Stimulated activated CD8-positive, alpha-beta memory T cell treated with anti-CD3 and anti-CD28 coated beads, Interleukin-12 subunit alpha, Interleukin-12 subunit beta, amount 100 ng/mL, for 24 hours (primary cell): ENCODE measurements at regions not wholly inside any gene's neighbourhood (a gene's known extent, or its start where the extent isn't known, plus 50 kb on each side); places are given as distances from the start of the nearest gene placed in this dataset.
"Not testable (repeated sequence)": the region's sequence is repeated elsewhere in the genome, so short reads cannot be mapped to it uniquely, and the experiment has no call there.

Experiments
- DNase-seq: peaks from one replicate; pipeline ENCODE4 v3.0.0-alpha.2; 2020; ENCODE audit errors: extremely low read depth

DNA sequence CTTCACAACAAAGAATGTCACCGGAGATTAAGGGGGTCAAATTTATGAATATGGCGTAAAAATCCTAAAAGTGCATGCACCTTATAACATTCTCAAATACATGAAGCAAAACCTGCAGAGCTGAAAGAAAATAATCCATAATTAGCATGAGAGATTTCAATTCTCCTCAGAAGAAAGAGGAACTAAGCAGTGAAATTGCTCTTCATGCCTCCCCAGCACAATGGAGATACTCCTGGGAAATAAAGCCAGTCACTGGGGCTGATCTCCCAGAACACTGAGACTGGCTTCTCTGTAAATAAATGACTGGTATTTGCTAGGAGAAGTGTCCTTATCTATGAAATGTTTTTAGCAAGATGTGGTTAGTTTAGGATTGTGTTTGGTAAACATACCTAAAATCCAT lies 68.1 kb downstream of the GOLGA6L6 start:
- not testable (repeated sequence) for DNase-seq

DNA sequence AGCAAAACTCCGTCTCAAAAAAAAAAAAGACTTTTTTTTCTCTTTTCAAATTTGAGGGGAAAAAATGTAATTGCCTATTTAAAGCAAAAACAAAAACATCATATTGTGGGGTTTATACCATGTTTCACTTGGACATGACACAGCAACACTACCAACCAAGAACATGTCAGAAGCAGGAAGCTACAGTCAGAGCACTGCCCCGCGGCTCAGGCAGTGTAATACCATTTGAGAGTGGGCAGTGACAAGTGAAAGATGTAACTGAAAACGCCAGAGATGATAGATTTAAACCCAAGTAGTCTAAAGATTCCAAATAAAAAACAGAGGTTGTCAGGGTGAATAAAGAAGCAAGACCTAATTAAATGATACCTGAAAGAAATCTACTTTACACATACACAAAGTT lies 68.6 kb downstream of the GOLGA6L6 start:
- DNase-seq, result not testable (repeated sequence)

DNA sequence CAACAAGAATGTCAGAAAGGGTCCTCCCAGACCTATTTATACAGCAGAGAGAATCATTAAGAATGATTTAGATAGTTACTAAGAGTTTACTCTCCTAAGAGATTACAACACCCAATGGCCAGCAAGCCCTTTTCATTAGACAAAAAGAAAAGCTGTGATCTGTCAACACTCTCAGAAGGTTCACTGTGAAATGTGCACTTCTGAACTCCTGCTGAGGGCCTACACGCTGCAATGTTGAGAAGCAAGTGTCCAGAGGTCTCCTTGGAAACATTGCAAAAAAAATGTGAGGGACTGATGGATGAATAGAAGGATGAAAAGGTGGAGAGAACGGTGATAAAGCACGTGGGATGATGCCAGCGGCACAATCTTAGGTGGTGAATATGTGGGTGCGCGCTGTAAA lies 70.8 kb downstream of the GOLGA6L6 start:
- not testable (repeated sequence) for DNase-seq

DNA sequence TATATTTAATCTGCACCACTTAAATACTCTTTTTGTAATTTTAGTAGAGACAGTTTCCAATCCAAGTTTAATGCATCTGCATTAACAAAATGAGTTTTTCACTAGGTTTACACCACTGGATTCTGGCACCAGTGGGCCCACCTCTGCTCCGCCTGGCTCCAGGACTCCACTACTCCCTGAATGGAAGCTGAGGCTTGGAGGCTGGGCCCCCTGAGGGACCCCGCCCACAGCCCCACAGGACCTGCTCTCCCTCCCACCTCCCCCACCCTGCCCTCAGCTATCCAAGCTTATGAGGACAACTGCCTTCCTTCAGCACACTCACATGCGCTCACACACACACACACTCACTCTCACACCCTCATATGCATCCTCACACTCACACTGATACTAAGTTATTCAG lies 100.5 kb downstream of the GOLGA6L6 start:
- not testable (repeated sequence) for DNase-seq

DNA sequence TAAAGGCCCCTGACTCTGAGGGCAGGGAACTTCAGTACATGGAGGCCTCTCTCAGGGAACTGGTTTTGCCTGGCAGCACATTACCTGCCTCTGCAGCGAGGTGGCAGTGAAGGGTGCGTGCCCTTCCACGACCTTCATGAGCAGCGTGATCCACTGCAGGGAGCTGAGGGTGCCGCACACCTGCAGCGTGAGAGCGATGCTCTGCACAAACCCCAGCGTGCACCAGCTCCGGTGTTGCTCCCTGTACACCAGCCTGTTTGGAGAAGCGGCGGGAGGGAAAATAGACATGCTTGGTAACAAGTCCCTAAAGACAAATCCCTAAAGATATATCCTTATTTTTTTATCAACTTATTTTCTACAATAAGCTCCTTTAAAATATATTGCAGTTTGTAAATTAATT lies 101.2 kb downstream of the GOLGA6L6 start:
- not testable (repeated sequence) for DNase-seq

DNA sequence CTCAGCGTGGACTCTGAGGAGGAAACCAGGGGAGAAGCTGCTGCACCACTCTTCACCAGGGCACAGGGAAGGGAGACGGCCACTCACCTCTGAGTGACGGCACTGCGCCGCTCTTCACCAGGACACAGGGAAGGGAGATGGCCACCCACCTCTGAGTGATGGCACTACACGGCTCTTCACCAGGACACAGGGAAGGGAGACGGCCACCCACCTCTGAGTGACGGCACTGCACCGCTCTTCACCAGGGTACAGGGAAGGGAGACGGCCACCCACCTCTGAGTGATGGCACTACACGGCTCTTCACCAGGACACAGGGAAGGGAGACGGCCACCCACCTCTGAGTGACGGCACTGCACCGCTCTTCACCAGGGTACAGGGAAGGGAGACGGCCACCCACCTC lies 102.5 kb downstream of the GOLGA6L6 start:
- DNase-seq, result not testable (repeated sequence)

DNA sequence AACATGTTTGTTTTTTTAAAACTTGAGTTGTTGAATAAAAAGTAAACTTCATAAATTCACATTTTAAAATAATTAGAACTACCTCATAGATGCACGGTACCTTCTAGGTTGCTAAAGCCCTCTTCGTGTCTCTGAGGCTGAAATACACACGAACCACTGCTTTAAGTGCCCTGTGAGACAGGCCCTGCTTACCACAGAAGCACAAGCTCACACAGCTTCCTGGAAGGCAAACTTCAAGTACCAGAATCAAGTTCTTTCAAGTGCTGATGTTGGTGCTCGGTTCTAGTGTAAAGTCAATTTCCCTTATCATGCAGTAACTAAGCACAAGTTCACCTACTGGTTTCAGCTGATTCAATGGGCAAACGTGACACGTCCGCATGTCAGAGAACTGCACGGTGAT lies 103.3 kb downstream of the GOLGA6L6 start:
- not testable (repeated sequence) for DNase-seq

DNA sequence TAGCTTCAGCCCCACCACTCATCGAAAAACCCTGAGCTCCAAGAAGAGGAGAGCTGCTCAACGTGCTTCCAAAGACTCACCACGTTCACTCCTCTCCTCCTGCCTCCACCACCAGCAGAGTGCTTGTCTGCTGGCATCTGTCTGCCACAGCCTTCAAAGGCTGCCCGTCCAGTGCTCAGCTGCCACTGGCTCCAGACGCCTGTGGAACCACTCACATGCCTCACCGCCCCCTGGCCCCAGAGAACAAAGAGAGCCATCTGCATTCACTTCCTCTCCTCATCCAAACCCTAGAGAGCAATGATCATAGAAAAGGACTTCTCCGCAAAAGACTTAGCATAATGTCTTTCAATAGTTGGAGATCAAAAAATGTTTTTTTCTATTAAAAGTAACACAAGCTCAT lies 108.1 kb downstream of the GOLGA6L6 start:
- not testable (repeated sequence) for DNase-seq

DNA sequence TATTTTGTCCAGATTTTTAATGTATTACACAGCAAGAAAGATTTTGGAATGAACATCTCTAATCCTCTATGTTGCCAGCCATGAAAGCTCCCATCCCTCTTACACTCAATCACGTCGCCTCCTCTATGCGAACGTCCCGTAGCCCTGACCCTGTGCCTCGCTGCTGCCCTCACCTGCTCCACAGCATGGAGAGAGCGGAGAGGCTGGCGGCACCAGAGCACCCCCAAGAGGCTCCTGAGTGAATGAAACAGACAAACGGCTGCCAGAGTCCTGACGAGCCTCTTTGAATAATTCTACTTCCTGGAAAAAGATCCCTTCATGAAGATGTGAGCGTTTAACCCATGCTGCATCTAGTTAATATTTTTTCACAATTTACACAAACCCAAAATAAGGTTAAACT lies 111.1 kb downstream of the GOLGA6L6 start:
- DNase-seq, result not testable (repeated sequence)

DNA sequence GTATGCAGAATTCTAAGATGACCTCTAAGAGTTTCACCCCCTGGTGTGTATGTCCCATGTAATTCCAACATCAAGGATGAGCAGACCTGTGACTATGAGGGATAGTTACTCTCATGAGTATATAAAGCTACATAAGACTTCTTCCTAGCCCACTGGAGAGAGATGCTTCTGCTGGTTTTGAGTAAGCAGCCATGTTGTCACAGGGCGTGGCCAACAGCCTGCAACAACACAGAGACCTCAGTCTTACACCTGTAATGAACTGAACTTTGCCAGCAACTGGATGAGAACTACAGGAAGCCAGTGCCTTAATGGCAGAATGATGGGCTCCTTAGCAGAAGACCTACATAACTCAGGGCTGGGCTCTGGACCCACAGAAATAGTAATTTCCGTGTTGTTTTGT lies 120.9 kb downstream of the GOLGA6L6 start:
- DNase-seq, result not testable (repeated sequence)

DNA sequence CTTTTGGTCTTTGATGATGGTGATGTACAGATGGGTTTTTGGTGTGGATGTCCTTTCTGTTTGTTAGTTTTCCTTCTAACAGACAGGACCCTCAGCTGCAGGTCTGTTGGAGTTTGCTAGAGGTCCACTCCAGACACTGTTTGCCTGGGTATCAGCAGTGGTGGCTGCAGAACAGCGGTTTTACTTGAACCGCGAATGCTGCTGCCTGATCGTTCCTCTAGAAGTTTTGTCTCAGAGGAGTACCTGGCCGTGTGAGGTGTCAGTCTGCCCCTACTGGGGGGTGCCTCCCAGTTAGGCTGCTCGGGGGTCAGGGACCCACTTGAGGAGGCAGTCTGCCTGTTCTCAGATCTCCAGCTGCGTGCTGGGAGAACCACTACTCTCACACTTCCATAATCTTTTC lies 125.0 kb downstream of the GOLGA6L6 start:
- not testable (repeated sequence) for DNase-seq

DNA sequence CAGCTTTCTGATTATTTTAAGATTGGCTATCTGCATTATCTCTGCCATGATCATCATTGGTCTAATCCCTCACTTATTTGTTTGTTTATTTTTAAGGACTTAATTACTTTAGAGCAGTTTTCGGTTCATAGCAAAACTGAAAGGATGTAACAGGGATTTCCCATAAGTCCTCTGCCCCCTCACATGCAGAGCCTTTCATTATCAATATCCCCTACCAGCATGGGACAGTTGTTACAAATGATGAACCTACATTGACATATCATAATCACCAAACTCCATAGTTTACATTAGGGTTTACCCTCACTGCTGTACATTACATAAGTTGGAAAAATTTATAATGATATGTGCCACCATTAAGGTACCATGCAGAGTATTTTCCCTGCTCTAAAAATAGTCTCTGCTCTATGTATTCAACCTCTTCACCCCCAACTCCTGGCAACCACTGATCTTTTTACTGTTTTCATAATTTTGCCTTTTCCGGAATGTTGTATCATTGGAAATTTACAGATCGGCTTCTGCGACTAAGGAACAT lies 131.9 kb downstream of the GOLGA6L6 start:
- DNase-seq, result not testable (repeated sequence)

DNA sequence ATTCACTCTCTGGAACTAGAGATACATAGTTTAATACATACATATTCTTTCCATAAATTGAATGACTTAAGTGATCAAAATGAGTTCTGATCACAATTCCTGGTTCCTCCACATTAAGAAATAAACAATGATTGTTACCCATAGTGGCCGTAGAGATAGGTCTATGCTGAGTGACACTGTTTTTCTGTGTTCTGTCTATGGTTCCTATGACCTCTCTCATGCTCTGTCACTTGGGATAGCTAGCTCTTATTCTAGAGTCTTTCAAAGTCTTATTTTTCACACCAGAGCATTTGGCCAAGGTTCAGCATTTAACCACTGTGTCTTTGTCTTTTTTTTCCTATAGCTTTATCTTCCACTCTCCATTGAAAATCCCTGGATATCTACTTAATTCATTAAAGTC lies 132.4 kb downstream of the GOLGA6L6 start:
- no peak for DNase-seq

DNA sequence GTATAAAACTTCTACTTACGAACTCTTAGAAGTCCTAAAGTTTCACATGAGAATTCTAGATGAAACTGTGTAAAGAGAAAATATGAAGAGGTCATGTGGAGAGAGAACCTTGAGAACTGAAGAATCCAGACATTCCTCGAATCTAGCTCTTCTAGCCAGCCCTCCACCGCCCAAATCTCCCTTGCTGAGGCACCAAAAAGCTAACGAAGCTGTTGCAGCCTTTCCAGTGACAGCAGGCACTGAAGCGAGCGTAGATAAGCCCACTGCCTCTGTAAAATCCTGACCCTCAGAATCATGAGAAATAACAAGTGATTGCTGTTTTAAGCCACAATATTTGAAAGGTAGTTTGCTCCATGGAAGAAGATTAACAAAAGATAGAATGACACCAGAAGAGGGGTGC lies 134.0 kb downstream of the GOLGA6L6 start:
- no peak for DNase-seq

DNA sequence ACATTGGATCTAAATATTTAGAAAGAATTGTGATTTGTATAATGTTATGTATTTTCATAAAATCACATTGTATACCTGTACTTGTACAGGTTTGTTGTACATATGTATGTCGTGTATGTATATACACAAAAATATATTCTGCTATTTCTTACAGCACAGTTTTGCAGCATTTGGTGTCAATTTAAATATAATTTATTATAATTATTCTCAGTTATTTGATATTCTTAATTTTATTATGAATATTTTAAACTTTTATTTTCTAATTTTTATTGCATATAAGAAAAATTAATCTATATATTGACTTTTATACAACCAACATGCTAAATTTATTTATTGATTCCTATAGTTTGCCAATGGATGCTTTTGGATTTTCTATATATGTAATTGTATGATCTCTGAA lies 137.0 kb downstream of the GOLGA6L6 start:
- not testable (repeated sequence) for DNase-seq

DNA sequence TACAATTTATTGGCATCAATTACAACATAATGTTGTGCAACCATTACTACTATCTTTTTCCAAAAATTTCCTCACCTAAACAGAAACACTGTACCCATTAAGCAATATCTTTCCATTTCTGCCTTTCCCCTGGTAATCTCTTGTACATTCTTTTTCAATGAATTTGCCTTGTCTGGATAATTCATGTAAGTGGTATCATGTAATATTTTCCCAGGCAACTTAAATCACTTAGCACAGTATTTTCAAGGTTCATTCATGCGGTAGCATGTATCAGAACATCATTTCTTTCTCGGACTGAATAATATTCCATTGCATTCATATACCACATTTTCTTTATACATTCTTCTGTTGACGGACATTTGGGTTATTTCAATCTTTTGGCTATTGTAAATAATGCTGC lies 139.0 kb downstream of the GOLGA6L6 start:
- not testable (repeated sequence) for DNase-seq

DNA sequence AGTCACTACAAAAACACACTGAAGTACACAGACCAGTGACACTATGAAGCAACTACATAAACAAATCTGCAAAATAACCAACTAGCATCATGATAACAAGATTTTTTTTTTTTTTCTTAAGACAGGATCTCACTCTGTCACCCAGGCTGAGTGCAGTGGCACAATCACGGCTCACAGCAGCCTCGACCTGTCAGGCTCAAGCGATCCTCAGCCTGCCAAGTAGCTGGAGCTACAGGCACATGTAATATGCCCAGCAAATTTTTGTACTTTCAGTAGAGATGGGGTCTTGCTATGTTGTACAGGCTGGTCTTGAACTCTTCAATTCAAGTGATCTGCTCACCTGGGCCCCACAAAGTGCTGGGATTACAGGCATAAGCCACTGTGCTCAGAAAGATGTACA lies 140.5 kb downstream of the GOLGA6L6 start:
- DNase-seq, result not testable (repeated sequence)

DNA sequence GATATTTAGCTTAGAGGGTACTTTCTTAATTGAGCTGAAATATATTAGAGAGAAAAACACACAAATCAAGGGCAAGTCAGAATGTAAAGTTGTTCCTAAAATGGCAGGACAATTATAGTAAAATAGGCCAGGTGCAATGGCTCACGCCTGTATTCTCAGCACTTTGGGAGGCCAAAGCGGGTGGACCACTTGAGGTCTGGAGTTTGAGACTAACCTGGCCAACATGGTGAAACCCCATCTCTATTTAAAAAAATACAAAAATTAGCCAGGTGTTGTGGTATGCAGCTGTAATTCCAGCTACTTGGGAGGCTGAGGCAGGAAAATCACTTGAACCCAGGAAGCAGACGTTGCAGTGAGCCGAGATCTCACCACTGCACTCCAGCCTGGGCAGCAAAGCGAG lies 142.9 kb downstream of the GOLGA6L6 start:
- not testable (repeated sequence) for DNase-seq

DNA sequence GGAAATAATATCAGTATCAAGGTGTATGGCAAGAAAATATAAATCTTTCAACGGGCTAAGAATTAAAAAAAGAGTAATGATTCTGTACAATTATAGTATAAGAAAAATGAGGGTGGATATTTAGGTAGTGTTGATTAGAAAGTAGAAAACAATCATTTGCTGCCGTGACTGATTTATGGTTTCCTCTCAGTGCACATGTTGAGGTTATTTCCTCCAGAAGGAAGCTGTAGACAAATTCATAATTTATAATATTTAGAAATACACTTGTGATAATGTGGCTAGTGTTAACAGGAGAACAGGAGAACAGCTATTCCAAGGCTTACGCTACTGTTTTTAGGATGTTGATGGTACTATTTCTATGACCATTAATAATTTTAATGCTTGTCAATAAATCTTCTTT lies 153.4 kb downstream of the GOLGA6L6 start:
- not testable (repeated sequence) for DNase-seq

DNA sequence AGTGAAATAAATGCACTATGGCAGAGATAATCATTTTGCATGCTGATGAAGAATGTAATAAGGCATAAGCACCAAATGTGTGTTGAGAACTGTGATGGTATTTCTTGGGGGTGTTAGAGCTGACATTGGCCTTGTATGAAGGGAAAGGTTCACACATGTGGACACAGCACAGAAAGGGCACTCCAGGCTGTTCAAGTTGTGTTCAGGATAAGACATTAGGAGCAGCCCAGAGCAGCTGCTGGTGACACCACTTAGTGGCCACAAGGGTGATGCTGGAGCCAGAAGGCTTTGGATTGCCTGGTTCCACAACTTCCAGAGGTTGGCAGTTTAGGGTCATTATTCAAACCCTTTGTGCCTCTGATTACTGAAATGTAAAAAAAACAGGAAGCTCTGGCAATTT lies 155.4 kb downstream of the GOLGA6L6 start:
- no peak for DNase-seq

DNA sequence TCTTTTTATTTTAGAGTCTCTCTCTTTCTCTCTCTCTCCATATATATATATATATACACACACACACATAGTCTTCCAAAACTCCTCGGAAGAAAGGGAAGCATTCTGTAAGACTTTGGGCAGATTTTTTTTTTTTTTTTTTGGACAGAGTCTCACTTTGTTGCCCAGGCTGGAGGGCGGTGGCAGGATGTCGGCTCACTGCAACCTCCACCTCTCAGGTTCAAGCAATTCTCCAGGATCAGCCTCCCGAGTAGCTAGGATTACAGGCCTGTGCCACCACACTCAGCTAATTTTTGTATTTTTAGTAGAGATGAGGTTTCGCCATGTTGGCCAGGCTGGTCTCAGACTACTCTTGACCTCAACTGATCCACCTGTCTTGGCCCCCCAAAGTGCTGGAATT lies 161.4 kb downstream of the GOLGA6L6 start:
- DNase-seq, result not testable (repeated sequence)

DNA sequence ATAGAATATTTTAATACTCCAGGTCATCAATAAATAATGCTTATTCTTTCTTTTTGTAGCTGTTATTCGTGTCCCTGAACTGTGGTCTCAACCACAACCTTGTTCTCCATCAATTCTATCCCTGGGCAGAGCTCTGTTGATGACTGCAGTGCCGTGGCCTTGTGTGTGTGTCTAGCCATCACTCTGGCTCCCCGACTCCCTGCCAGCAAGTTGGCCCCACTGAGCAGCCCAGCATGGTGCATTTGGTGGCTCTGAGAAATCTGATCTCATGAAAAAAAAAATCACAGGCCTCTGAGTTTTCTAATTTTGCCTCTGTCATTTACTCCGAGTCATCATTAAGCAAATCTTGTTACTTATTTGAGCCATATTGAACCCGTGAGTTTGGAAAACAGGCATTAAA lies 164.7 kb downstream of the GOLGA6L6 start:
- DNase-seq, result no peak

DNA sequence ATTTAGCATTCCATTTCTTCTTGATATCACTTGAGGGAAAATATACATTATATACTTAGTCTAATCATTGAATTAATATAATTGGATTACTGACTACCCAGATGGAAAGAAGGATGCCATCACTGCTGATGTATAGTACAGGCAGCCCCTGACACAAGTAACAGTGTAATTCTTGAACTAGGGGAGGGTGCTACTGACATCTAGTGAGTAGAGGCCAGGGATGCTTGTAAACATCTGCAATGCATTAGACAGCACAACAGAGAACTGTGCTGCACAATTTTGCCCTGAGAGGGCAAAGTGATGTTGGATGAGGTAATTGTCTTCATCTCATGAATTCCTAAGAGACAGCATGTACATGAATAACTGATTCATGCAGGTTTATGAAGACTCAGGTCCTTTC lies 169.2 kb downstream of the GOLGA6L6 start:
- DNase-seq, result not testable (repeated sequence)

DNA sequence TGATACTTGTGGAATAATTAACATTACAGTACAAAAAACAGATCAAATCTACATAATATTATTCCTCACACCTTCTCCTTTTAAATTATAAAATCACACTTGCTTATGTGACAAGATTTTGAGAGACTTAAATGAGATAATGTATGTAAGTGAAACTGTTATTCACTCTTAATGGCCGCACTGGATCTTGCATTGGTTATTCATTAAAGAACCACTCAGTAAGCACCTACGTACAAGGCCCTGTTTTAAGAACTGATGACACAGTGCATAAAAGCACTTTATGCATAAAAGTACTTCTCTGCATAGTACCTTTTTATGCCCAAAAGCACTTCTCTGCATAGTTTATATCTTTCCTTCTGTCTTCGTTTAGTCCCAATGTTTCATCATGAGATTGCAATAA lies 172.1 kb downstream of the GOLGA6L6 start:
- no peak for DNase-seq
